ENCODE measurements at regions not wholly inside any gene's neighbourhood (a gene's known extent, or its start where the extent isn't known, plus 50 kb on each side); places are given as distances from the start of the nearest gene placed in this dataset.

GRCh38 chr7:109752068-109752467, 1182.4 kb downstream of the DNAJB9 start:
- POLR2A ChIA-PET (ENCODE audit: unreplicated experiment): no interaction called here
- Histone ChIP-seq H2AK5ac (ENCODE audit: low read depth, low read length) (no peak overlapping the region), H3K4me3 (ENCODE audit: insufficient read depth, low read depth, low read length) (no peak overlapping the region), H4K8ac (ENCODE audit: low read depth in 2 of 2, low read length in 2 of 2) (no peak overlapping the region), H4K5ac (ENCODE audit: low read depth, low read length) (no peak overlapping the region), H3K79me1 (ENCODE audit: low read depth in 1 of 2, low read length in 2 of 2) (no peaks in the 10 kb centered on the region), H3K36me3 (ENCODE audit: control insufficient read depth, insufficient read depth, low read length) (no peaks in the 10 kb centered on the region), H2BK5ac (ENCODE audit: low read depth, low read length, poor library complexity, severe bottlenecking) (no peak overlapping the region), H2BK20ac (ENCODE audit: low read depth, low read length) (no peak overlapping the region), H3K14ac (replicated peaks; ENCODE audit: low read depth, low read length) (no peak overlapping the region), H2AK9ac (replicated peaks; ENCODE audit: low read depth, low read length, poor library complexity) (no peak overlapping the region), H2AFZ (replicated peaks; ENCODE audit: low read length, poor library complexity) (no peak overlapping the region), H3K56ac (ENCODE audit: extremely low read depth, insufficient read depth, low read length) (no peak overlapping the region; the same call in 1 of the 2 replicates), H3K27ac (ENCODE audit: insufficient read depth, low read length) (no peak overlapping the region), H3K9ac (ENCODE audit: low read depth, low read length) (no peak overlapping the region), H2BK15ac (ENCODE audit: low read depth, low read length) (no peak overlapping the region), H3K27me3 (ENCODE audit: control insufficient read depth, insufficient read depth, low read length) (no peaks in the 10 kb centered on the region), H3K4me2 (ENCODE audit: low read depth, low read length) (no peak overlapping the region), H3K4me1 (ENCODE audit: control insufficient read depth, insufficient read depth, low read length) (no peaks in the 10 kb centered on the region), H3K9me1 (ENCODE audit: insufficient read depth, low read length) (no peaks in the 10 kb centered on the region), H4K91ac (ENCODE audit: insufficient read depth, low read depth, low read length) (no peak overlapping the region), H2BK120ac (ENCODE audit: low read depth, low read length) (no peak overlapping the region), H3K23ac (ENCODE audit: low read depth, low read length) (no peak overlapping the region), H3K9me3 (ENCODE audit: control insufficient read depth, insufficient read depth, low read length) (peaks cover 2% of the 10 kb centered on the region; the same call in 1 of the 2 replicates), H3K4ac (ENCODE audit: low read depth, low read length) (no peak overlapping the region), H4K20me1 (ENCODE audit: insufficient read depth, low read length) (no peaks in the 10 kb centered on the region), H3K18ac (ENCODE audit: low read depth, low read length) (no peak overlapping the region)
- WGBS, 2 experiments (ENCODE audit: extremely low coverage in 2 of 2, insufficient read length in 1 of 2): 66% methylated on average over 2 of the region's 4 CpGs; no CpG with 5 or more reads in 1 of the 2 experiments
- dilution Hi-C loops (cut with HindIII; ENCODE audit: low sequenced_read_pairs, unreplicated experiment): no loop called here
- intact Hi-C loops (cut with micrococcal nuclease): loop anchor here (10.0 kb wide), 1 partner anchor 63 kb away; no protein-coding TSS in a partner anchor
- in situ Hi-C loops (cut with MboI; ENCODE audit: low sequenced_read_pairs): no loop called here
- no peak for DNase-seq
- TF ChIP-seq MAFK (IDR thresholded peaks at IDR 0.05; ENCODE audit: low read depth, low read length): no peak
- TF ChIP-seq FOS (IDR thresholded peaks at IDR 0.05; ENCODE audit: low read depth, low read length): no peak
- no peak for TF ChIP-seq RAD21 (IDR thresholded peaks at IDR 0.05; ENCODE audit: low read length)
- no peak for TF ChIP-seq MXI1 (IDR thresholded peaks at IDR 0.05; ENCODE audit: borderline replicate concordance, low read depth, low read length)
- TF ChIP-seq CEBPB (IDR thresholded peaks at IDR 0.05; ENCODE audit: low read depth, low read length): no peak
- TF ChIP-seq USF2 (IDR thresholded peaks at IDR 0.05; ENCODE audit: low read depth, low read length): no peak
- TF ChIP-seq BHLHE40 (IDR thresholded peaks at IDR 0.05; ENCODE audit: low read depth, low read length): no peak
- no peak for TF ChIP-seq ELK1 (IDR thresholded peaks at IDR 0.05; ENCODE audit: borderline replicate concordance, low read depth, low read length)
- TF ChIP-seq NFE2L2 (IDR thresholded peaks at IDR 0.05; ENCODE audit: low read depth, low read length): no peak
- TF ChIP-seq CTCF (conservative IDR thresholded peaks at IDR 0.05; ENCODE audit: low read depth, low read length): no peak
- no peak for TF ChIP-seq RCOR1 (IDR thresholded peaks at IDR 0.05; ENCODE audit: insufficient replicate concordance, low read length)
- ATAC-seq (ENCODE audit: low read depth): no peak
- CTCF ChIA-PET: no interaction called here
- BruUV-seq (replicated peaks): no TSS peak
